Right atrium auricular region (tissue), 2 donors: ENCODE measurements at regions not wholly inside any gene's neighbourhood (a gene's known extent, or its start where the extent isn't known, plus 50 kb on each side); places are given as distances from the start of the nearest gene placed in this dataset.

Experiments
- DNase-seq: peaks from one replicate; pipeline ENCODE4 v3.0.0-alpha.2; 2019; ENCODE audit warnings: low spot score
- H3K27ac ChIP-seq, 2 donors: fragments of 200-600 bp; sonication (generic); 1 replicate in 1 of 2; 2 replicates in 1 of 2; pipeline ENCODE4 v1.5.1; 2016 to 2019
- H3K27me3 ChIP-seq, 2 donors: fragments of 200-600 bp; sonication (generic); one replicate each; pipeline versions ENCODE4 v1.5.1 to v1.6.0; 2017 to 2019
- H3K36me3 ChIP-seq: fragments of 200-600 bp; sonication (generic); one replicate; pipeline ENCODE4 v1.5.1; 2016
- H3K4me1 ChIP-seq, 2 donors: fragments of 200-600 bp; sonication (generic); one replicate each; pipeline versions ENCODE4 v1.5.1 to v1.6.0; 2017 to 2019
- H3K4me3 ChIP-seq, 2 donors: fragments of 200-600 bp; sonication (generic); 1 replicate in 1 of 2; 2 replicates in 1 of 2; pipeline ENCODE4 v1.5.1; 2017 to 2019; ENCODE audit warnings: mild to moderate bottlenecking in 1 of 2, moderate library complexity in 1 of 2
- H3K9me3 ChIP-seq, 2 donors: fragments of 200-600 bp; sonication (generic); one replicate each; pipeline ENCODE4 v1.5.1; 2019
- TF ChIP-seq, protein P1 (sequence below), 2 donors: fragments of 200-600 bp; sonication (generic); IDR thresholded peaks; one replicate each; pipeline ENCODE4 v1.5.1; 2019; ENCODE audit warnings: antibody characterized with exemption in 2 of 2

DNA sequence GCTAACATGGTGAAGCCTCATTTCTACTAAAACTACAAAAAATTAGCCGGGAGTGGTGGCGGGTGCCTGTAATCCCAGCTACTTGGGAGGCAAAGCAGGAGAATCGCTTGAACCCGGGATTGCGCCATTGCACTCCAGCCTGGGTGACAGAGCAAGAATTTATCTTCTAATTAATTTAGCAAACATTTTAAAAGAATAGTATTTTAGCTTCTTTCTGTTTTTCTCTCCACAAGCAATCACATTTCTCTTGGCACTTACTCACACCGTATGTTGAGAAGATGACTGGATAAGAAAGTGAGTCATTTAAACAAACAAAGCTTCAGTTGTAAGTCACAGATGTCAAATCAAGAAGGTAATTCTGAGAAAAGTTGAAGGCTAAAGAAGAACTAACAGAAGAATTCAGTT, 264.0 kb downstream of the ARL4A start:
- TF ChIP-seq, protein P1, sequence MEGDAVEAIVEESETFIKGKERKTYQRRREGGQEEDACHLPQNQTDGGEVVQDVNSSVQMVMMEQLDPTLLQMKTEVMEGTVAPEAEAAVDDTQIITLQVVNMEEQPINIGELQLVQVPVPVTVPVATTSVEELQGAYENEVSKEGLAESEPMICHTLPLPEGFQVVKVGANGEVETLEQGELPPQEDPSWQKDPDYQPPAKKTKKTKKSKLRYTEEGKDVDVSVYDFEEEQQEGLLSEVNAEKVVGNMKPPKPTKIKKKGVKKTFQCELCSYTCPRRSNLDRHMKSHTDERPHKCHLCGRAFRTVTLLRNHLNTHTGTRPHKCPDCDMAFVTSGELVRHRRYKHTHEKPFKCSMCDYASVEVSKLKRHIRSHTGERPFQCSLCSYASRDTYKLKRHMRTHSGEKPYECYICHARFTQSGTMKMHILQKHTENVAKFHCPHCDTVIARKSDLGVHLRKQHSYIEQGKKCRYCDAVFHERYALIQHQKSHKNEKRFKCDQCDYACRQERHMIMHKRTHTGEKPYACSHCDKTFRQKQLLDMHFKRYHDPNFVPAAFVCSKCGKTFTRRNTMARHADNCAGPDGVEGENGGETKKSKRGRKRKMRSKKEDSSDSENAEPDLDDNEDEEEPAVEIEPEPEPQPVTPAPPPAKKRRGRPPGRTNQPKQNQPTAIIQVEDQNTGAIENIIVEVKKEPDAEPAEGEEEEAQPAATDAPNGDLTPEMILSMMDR (IDR thresholded peaks at IDR 0.05): no peak
- no peaks in the 10 kb centered on the region for H3K9me3 ChIP-seq
- H3K36me3 ChIP-seq: no peaks in the 10 kb centered on the region
- no peak overlapping the region for H3K4me3 ChIP-seq
- no peaks in the 10 kb centered on the region for H3K27me3 ChIP-seq
- no peak for DNase-seq
- no peaks in the 10 kb centered on the region for H3K4me1 ChIP-seq
- no peak overlapping the region for H3K27ac ChIP-seq

DNA sequence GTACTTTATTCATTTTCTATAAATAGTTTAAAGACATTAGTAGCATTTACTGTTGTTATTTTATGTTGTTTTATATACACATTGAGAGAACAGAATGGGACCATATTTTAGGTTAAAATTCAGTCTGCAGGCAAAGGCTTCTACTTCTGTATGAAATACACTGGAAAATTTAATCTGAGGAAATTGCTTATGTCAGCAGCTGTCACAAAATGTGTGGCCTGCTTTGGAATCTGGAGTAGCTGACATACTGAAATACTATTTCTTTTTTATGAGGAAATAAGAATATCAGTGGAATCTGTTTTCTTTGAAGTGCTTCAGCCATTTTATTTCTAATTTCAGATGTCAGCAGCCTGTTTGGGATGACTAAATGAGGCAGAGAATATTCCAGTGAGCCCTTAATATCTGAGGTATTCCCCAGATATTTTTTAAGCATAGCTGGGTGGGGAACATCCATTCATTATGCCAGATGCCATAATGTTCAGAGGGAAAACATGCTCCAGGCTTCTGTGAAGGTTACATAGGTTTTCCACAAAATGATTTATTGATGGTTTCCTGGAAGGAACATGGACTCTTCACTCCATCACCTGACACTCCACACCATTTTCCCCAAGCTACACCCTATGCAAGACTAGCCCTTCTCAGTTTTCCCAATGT, 267.1 kb downstream of the ARL4A start:
- no peaks in the 10 kb centered on the region for H3K9me3 ChIP-seq
- no peak overlapping the region for H3K4me3 ChIP-seq
- no peaks in the 10 kb centered on the region for H3K27me3 ChIP-seq
- no peaks in the 10 kb centered on the region for H3K4me1 ChIP-seq
- no peak overlapping the region for H3K27ac ChIP-seq
- no peak for DNase-seq
- H3K36me3 ChIP-seq: no peaks in the 10 kb centered on the region
- TF ChIP-seq, protein P1 (IDR thresholded peaks at IDR 0.05): no peak

DNA sequence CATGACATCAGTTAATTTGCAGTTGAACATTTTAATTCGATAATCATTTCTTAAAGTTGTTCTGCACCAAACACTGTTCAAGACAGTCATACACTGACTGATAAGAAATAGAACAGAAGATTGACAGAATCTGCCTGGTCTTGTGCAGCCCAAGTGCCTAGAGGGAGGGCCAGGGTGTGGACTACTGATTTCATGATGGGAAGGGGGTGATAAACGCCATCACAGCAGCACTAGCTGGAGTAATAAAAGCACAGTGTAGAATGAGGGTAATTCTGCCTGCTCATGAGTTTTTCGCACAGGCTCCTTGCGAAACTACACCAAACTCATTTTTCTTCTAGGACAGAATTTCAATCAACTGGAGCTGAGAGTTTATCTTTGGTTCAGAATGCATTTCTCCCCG, 270.1 kb downstream of the ARL4A start:
- no peak overlapping the region for H3K4me3 ChIP-seq
- no peaks in the 10 kb centered on the region for H3K36me3 ChIP-seq
- TF ChIP-seq, protein P1 (IDR thresholded peaks at IDR 0.05): no peak

DNA sequence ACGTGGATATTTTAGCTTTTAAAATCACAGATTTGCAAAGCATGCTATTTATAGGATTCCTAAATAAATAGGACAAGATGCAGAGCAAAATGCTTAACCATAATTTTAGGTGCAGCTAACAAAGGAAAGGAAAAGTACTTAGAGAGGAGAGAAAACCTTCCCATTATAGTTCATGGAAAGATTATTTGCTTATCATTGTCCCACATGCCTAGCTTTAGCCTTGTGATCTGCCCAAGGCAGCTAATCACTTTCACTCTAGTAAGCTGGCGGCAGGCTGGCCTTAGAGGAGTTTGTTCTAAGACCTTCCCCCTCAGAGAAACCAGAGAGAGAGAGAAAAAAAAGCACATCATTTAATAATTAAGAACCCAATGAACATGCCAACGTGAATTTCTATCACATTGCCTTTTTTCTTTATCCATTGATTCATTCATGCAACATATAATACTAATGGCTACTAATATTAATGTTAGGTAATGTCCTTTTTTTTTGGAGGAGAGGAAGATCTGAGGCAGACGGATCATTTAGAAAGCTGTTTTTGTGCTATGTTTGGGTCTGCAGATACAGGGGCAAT, 274.6 kb downstream of the ARL4A start:
- no peak for DNase-seq
- TF ChIP-seq, protein P1 (IDR thresholded peaks at IDR 0.05): no peak
- H3K27ac ChIP-seq: no peak overlapping the region
- H3K4me3 ChIP-seq: no peak overlapping the region
- H3K9me3 ChIP-seq: no peaks in the 10 kb centered on the region
- no peaks in the 10 kb centered on the region for H3K36me3 ChIP-seq
- no peaks in the 10 kb centered on the region for H3K27me3 ChIP-seq
- H3K4me1 ChIP-seq: no peaks in the 10 kb centered on the region

More for the DNA sequence above, 270.1 kb downstream of the ARL4A start:
- H3K4me1 ChIP-seq: no peaks in the 10 kb centered on the region
- no peak overlapping the region for H3K27ac ChIP-seq
- H3K9me3 ChIP-seq: no peaks in the 10 kb centered on the region
- H3K27me3 ChIP-seq: no peaks in the 10 kb centered on the region
- no peak for DNase-seq

DNA sequence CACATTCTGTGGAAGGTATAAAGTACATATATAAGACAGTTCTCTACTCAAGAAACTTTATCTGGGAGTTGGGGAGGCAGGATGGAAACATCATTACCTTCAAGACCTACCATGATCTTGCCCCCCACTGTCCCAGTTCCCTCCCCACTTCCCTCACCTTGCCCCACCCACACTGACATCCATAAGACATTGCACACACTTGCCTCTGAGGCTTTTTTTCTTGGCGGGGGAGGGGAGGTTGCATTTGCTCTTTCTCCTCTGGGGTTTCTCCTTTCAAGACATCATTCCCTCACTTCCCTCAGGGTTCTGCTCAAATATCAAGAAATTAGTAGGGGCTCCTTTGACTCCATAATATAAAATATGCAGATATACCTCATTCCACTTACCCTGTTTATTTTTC, 276.0 kb downstream of the ARL4A start:
- H3K27me3 ChIP-seq: no peaks in the 10 kb centered on the region
- no peak for DNase-seq
- TF ChIP-seq, protein P1 (IDR thresholded peaks at IDR 0.05): no peak

DNA sequence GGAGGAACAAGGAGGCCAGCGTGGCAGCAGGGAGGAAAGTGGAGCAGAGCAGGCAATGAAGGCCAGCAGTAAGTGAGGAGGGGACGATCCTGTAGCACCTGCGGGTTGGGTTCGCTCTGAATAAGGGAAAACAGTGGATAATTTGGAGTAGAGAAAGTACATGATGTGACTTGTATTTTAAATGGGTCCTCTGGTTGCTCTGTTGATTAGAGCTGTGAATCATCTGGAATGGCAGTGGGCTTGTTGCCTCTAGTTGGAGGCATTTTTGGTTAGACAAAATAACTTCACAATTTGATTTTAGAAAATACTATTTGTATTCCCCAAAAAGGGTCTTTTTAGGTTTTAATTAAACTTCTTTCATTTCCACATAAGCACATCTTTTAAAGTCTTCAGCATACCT, 277.4 kb downstream of the ARL4A start:
- no peaks in the 10 kb centered on the region for H3K36me3 ChIP-seq
- H3K27ac ChIP-seq: no peak overlapping the region
- no peaks in the 10 kb centered on the region for H3K4me1 ChIP-seq
- no peak overlapping the region for H3K4me3 ChIP-seq
- no peaks in the 10 kb centered on the region for H3K9me3 ChIP-seq
- H3K27me3 ChIP-seq: no peaks in the 10 kb centered on the region
- no peak for DNase-seq
- TF ChIP-seq, protein P1 (IDR thresholded peaks at IDR 0.05): no peak

More for the DNA sequence above, 276.0 kb downstream of the ARL4A start:
- Histone ChIP-seq H3K9me3 (no peaks in the 10 kb centered on the region), H3K4me3 (no peak overlapping the region), H3K4me1 (no peaks in the 10 kb centered on the region), H3K36me3 (no peaks in the 10 kb centered on the region), H3K27ac (no peak overlapping the region)
